Panc1 (cell line): ENCODE measurements at regions not wholly inside any gene's neighbourhood (a gene's known extent, or its start where the extent isn't known, plus 50 kb on each side); places are given as distances from the start of the nearest gene placed in this dataset.

Experiments
- ATAC-seq: fragments of 200-7000 bp; cut with Tn5 transposase; 2 replicates; pipeline ENCODE4 v1.9.1; 2020; ENCODE audit warnings: mild to moderate bottlenecking, moderate library complexity
- BruUV-seq: library from RNA; stranded (reverse); fragments of 400-500 nt; replicated peaks from 2 replicates; lab custom pipeline; 2021; lab: Mats Ljungman, UMichigan
- CTCF ChIA-PET: fragments of 300-600 bp; sonication (Branson Sonifier 250); formaldehyde crosslinking; loops from one replicate; lab custom pipeline; 2022; ENCODE audit warnings: antibody characterized with exemption; lab: Charles Lee
- POLR2A ChIA-PET: fragments of 300-600 bp; sonication (Branson Sonifier 250); formaldehyde crosslinking; loops from one replicate; lab custom pipeline; 2022; ENCODE audit warnings: antibody characterized with exemption; lab: Charles Lee
- DNase-seq: peaks from one replicate; pipeline ENCODE4 v3.0.0-alpha.2; 2010; ENCODE audit warnings: low read depth, low spot score
- H3K27ac ChIP-seq: 2 replicates; pipeline ENCODE4 v1.5.1; 2011; ENCODE audit warnings: mild to moderate bottlenecking, low read length, inconsistent platforms
- H3K27me3 ChIP-seq: fragments of 200-500 bp; sonication (Bioruptor generic); 2 replicates; pipeline ENCODE4 v1.6.0; 2014; ENCODE audit warnings: low read length, inconsistent platforms; ENCODE audit not compliant: control insufficient read depth, insufficient read depth
- H3K36me3 ChIP-seq: fragments of 200-500 bp; sonication (Bioruptor generic); 2 replicates; pipeline ENCODE4 v1.5.1; 2014; ENCODE audit warnings: inconsistent platforms, mild to moderate bottlenecking, low read length, moderate library complexity; ENCODE audit not compliant: control insufficient read depth, insufficient read depth
- H3K4me1 ChIP-seq: 2 replicates; pipeline ENCODE4 v1.5.1; 2011; ENCODE audit warnings: inconsistent platforms, mild to moderate bottlenecking, low read length, moderate library complexity; ENCODE audit not compliant: control insufficient read depth, insufficient read depth
- H3K4me3 ChIP-seq, 2 experiments: 2 replicates each; pipeline ENCODE4 v1.5.1; 2011 to 2012; ENCODE audit warnings: low read depth in 2 of 2, low read length in 2 of 2, mild to moderate bottlenecking in 2 of 2, inconsistent platforms in 1 of 2, moderate library complexity in 1 of 2
- H3K9me3 ChIP-seq: fragments of 200-500 bp; sonication (Bioruptor generic); 2 replicates; pipeline ENCODE4 v1.5.1; 2014; ENCODE audit warnings: low read depth, mild to moderate bottlenecking, inconsistent platforms, low read length, moderate library complexity; ENCODE audit not compliant: control insufficient read depth, insufficient read depth
- POLR2AphosphoS5 ChIP-seq: IDR thresholded peaks from 2 replicates; pipeline ENCODE4 v1.6.1; 2012; ENCODE audit warnings: mild to moderate bottlenecking, low read depth, low read length, moderate library complexity
- SIN3A ChIP-seq: IDR thresholded peaks from 2 replicates; pipeline ENCODE4 v1.6.1; 2012; ENCODE audit warnings: low read depth, mild to moderate bottlenecking, low read length, moderate library complexity, borderline replicate concordance; ENCODE audit not compliant: insufficient read depth
- TCF7L2 ChIP-seq: IDR thresholded peaks from 2 replicates; pipeline ENCODE4 v1.6.1; 2011; ENCODE audit warnings: mild to moderate bottlenecking, low read depth, low read length, inconsistent platforms
- in situ Hi-C: cut with HindIII; loops from 2 replicates; pipeline ENCODE4 v1.10.0; 2016; ENCODE audit warnings: low sequenced_read_pairs, low pct_unique_long_range_greater_than_20kb
- intact Hi-C: fragments of 100-400 bp; cut with micrococcal nuclease; formaldehyde crosslinking; loops from one replicate; pipeline ENCODE4 v1.10.0; 2022; ENCODE audit not compliant: unreplicated experiment
- TF ChIP-seq, protein P1 (sequence below), 2 experiments: IDR thresholded peaks; 2 replicates each; pipeline ENCODE4 v1.6.1; 2011 to 2012; ENCODE audit warnings: low read depth in 2 of 2, control low read depth in 1 of 2, low read length in 1 of 2, mild to moderate bottlenecking in 1 of 2, moderate library complexity in 1 of 2; ENCODE audit not compliant: insufficient read depth in 1 of 2
- TF ChIP-seq, protein P2 (sequence below): fragments of 450-650 bp; IDR thresholded peaks from 2 replicates; pipeline ENCODE4 v1.5.1; 2017; ENCODE audit warnings: mild to moderate bottlenecking

DNA sequence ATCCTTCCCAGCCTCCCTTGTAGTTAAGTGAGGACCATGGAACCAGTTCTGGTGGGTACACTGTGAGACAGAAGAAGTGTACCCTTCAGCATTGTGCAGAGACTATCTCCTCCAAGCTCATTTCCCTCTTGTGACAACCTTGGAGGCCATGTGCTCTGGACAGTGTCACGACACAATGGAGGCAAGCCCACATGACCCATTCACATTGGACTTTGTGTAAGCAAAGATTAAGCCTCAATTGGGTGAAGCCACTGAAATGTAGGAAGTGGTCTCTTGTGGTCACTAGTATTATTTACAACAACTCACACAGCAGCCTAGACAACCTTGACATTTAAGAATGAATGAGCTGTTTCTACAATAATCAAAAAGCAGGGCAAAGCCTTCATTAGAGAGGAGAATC lies 124.2 kb downstream of the INHBA start:
- no peaks in the 10 kb centered on the region for H3K36me3 ChIP-seq
- BruUV-seq, result no TSS peak
- ChIA-PET POLR2A (no interaction called here), CTCF (interaction anchor here (0.7 kb wide), 1 partner anchor 126 kb away, joined by 3 read pairs; no protein-coding TSS in a partner anchor)
- no peaks in the 10 kb centered on the region for H3K9me3 ChIP-seq
- ATAC-seq (no peak), DNase-seq (no peak)
- H3K27me3 ChIP-seq, result no peaks in the 10 kb centered on the region
- in situ Hi-C loops (no loop called here), intact Hi-C loops (no loop called here)
- H3K4me3 ChIP-seq, result no peak overlapping the region
- H3K27ac ChIP-seq, result no peak overlapping the region
- TF ChIP-seq TCF7L2, result no peak
- TF ChIP-seq, protein P1, sequence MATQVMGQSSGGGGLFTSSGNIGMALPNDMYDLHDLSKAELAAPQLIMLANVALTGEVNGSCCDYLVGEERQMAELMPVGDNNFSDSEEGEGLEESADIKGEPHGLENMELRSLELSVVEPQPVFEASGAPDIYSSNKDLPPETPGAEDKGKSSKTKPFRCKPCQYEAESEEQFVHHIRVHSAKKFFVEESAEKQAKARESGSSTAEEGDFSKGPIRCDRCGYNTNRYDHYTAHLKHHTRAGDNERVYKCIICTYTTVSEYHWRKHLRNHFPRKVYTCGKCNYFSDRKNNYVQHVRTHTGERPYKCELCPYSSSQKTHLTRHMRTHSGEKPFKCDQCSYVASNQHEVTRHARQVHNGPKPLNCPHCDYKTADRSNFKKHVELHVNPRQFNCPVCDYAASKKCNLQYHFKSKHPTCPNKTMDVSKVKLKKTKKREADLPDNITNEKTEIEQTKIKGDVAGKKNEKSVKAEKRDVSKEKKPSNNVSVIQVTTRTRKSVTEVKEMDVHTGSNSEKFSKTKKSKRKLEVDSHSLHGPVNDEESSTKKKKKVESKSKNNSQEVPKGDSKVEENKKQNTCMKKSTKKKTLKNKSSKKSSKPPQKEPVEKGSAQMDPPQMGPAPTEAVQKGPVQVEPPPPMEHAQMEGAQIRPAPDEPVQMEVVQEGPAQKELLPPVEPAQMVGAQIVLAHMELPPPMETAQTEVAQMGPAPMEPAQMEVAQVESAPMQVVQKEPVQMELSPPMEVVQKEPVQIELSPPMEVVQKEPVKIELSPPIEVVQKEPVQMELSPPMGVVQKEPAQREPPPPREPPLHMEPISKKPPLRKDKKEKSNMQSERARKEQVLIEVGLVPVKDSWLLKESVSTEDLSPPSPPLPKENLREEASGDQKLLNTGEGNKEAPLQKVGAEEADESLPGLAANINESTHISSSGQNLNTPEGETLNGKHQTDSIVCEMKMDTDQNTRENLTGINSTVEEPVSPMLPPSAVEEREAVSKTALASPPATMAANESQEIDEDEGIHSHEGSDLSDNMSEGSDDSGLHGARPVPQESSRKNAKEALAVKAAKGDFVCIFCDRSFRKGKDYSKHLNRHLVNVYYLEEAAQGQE (IDR thresholded peaks at IDR 0.05; ENCODE audit: insufficient read depth in 1 of 2, low read depth in 2 of 2, low read length in 1 of 2), result no peak
- TF ChIP-seq SIN3A, result no peak
- TF ChIP-seq POLR2AphosphoS5, result no peak
- TF ChIP-seq, protein P2, sequence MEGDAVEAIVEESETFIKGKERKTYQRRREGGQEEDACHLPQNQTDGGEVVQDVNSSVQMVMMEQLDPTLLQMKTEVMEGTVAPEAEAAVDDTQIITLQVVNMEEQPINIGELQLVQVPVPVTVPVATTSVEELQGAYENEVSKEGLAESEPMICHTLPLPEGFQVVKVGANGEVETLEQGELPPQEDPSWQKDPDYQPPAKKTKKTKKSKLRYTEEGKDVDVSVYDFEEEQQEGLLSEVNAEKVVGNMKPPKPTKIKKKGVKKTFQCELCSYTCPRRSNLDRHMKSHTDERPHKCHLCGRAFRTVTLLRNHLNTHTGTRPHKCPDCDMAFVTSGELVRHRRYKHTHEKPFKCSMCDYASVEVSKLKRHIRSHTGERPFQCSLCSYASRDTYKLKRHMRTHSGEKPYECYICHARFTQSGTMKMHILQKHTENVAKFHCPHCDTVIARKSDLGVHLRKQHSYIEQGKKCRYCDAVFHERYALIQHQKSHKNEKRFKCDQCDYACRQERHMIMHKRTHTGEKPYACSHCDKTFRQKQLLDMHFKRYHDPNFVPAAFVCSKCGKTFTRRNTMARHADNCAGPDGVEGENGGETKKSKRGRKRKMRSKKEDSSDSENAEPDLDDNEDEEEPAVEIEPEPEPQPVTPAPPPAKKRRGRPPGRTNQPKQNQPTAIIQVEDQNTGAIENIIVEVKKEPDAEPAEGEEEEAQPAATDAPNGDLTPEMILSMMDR, result no peak
- H3K4me1 ChIP-seq, result no peaks in the 10 kb centered on the region

DNA sequence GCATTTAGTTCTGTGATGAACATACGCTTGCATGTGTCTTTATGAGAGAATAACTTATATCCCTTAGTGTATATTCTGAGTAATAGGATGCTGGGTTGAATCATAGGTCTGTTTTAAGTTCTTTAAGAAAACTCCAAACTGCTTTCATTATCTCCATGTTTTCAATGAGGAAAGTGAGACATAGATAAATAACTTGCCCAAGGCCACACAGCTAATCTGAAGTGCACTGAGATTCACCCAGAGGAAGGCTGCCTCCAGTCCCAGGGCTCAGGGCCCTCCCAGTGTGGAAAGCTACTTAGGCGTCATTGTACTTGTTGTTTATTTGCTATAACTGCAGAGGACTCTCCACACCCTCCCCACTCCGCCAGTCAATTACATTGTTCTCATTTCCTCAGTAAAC lies 126.7 kb downstream of the INHBA start:
- CTCF ChIA-PET, result no interaction called here
- H3K27ac ChIP-seq, result no peak overlapping the region
- no peaks in the 10 kb centered on the region for H3K36me3 ChIP-seq
- intact Hi-C loops (no loop called here), in situ Hi-C loops (no loop called here)
- POLR2A ChIA-PET, result no interaction called here
- H3K27me3 ChIP-seq, result no peaks in the 10 kb centered on the region
- TF ChIP-seq, protein P2, result no peak
- TF ChIP-seq POLR2AphosphoS5 (no peak), SIN3A (no peak), TCF7L2 (no peak)
- TF ChIP-seq, protein P1 (IDR thresholded peaks at IDR 0.05; ENCODE audit: insufficient read depth in 1 of 2, low read depth in 2 of 2, low read length in 1 of 2), result no peak
- DNase-seq, result no peak
- no TSS peak for BruUV-seq
- H3K4me3 ChIP-seq, result no peak overlapping the region
- no peaks in the 10 kb centered on the region for H3K9me3 ChIP-seq
- ATAC-seq, result no peak
- no peaks in the 10 kb centered on the region for H3K4me1 ChIP-seq
